ENCODE measurements at regions not wholly inside any gene's neighbourhood (a gene's known extent, or its start where the extent isn't known, plus 50 kb on each side); places are given as distances from the start of the nearest gene placed in this dataset.

DNA sequence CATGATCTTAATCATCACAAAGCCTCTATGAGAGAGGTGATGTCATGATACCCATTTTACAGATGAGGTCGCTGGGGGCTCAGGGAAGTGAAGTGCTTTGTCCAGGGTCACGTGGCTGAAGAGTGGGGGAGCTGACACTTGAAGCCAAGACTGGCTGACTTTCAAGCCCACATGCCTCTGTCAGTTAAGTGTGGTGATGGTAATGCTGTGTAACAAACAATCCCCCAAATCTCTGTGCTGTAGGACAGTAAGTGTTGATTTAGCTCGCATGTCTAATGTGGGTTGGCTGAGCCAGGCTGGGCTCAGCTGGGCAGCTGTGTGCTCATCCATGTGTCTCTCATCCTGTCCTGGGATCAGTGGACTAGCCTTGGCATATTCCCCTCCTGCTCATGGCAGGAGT, 87.1 kb upstream of the GRK3 start:
- Histone ChIP-seq H3K4me3 (replicated peaks in 1 of 3; ENCODE audit: insufficient read depth in 1 of 3, low read depth in 1 of 3, low read length in 3 of 3) (no peak overlapping the region), H3K4me2 (ENCODE audit: insufficient read depth, low read length) (no peak overlapping the region), H2AFZ (ENCODE audit: low read depth, low read length) (no peak overlapping the region), H3K79me2 (ENCODE audit: control insufficient read depth, insufficient read depth, low read length) (no peaks in the 10 kb centered on the region), H3K9ac (replicated peaks; ENCODE audit: extremely low read depth, insufficient read depth, low read length) (no peak overlapping the region), H3K4me1 (ENCODE audit: control insufficient read depth, extremely low read depth, insufficient read depth, low read length) (peaks cover 10% of the 10 kb centered on the region), H3K9me3 (replicated peaks; ENCODE audit: control insufficient read depth, insufficient read depth, low read length) (no peaks in the 10 kb centered on the region), H3K27me3 (ENCODE audit: control insufficient read depth in 2 of 2, insufficient read depth in 2 of 2, low read length in 2 of 2) (no peaks in the 10 kb centered on the region), H3K36me3 (ENCODE audit: control insufficient read depth in 2 of 2, extremely low read depth in 1 of 2, insufficient read depth in 2 of 2, low read length in 2 of 2) (no peaks in the 10 kb centered on the region), H3K9me1 (replicated peaks; ENCODE audit: control insufficient read depth, extremely low read depth, insufficient read depth, low read length) (no peaks in the 10 kb centered on the region), H4K20me1 (replicated peaks; ENCODE audit: control insufficient read depth, extremely low read depth, insufficient read depth, low read length) (no peaks in the 10 kb centered on the region), H3K27ac (ENCODE audit: insufficient read depth, low read depth, low read length) (no peak overlapping the region)
- dilution Hi-C loops (cut with MboI; ENCODE audit: extremely low pct_ligation_motif_present, low sequenced_read_pairs): no loop called here
- ChIA-PET CTCF (interaction anchor here (2.2 kb wide), 1 partner anchor 296 kb away, joined by 12 read pairs; no protein-coding TSS in a partner anchor), POLR2A (no interaction called here)
- no TSS peak for BruUV-seq (replicated peaks)
- TF ChIP-seq FOS (IDR thresholded peaks at IDR 0.05; ENCODE audit: borderline replicate concordance, insufficient read depth, low read length) (no peak), MAX (IDR thresholded peaks at IDR 0.05; ENCODE audit: insufficient read depth, insufficient read length) (no peak), JUN (IDR thresholded peaks at IDR 0.05; ENCODE audit: borderline replicate concordance, insufficient read depth, insufficient read length, low read depth) (no peak), MYC (IDR thresholded peaks at IDR 0.05; ENCODE audit: low read depth, low read length) (no peak), CTCF (IDR thresholded peaks at IDR 0.05; ENCODE audit: extremely low read depth in 1 of 2, insufficient read depth in 1 of 2, low read depth in 1 of 2, low read length in 2 of 2) (no peak), POLR2AphosphoS5 (IDR thresholded peaks at IDR 0.05; ENCODE audit: insufficient read depth, low read depth, low read length) (no peak)
- FAIRE-seq (no peak), DNase-seq (ENCODE audit: low read depth, low spot score) (no peak)
- intact Hi-C loops (cut with micrococcal nuclease): loop anchor here (5.0 kb wide), 1 partner anchor 295 kb away; no protein-coding TSS in a partner anchor
